ENCODE measurements at regions not wholly inside any gene's neighbourhood (a gene's known extent, or its start where the extent isn't known, plus 50 kb on each side); places are given as distances from the start of the nearest gene placed in this dataset.
"Not testable (repeated sequence)": the region's sequence is repeated elsewhere in the genome, so short reads cannot be mapped to it uniquely, and the experiment has no call there.

- H3K4me3 ChIP-seq, result no peak overlapping the region
- no peak overlapping the region for H3K27ac ChIP-seq
Measured at GRCh38 chr4:60865273-60865672, 334.9 kb upstream of the ADGRL3 start.

DNA sequence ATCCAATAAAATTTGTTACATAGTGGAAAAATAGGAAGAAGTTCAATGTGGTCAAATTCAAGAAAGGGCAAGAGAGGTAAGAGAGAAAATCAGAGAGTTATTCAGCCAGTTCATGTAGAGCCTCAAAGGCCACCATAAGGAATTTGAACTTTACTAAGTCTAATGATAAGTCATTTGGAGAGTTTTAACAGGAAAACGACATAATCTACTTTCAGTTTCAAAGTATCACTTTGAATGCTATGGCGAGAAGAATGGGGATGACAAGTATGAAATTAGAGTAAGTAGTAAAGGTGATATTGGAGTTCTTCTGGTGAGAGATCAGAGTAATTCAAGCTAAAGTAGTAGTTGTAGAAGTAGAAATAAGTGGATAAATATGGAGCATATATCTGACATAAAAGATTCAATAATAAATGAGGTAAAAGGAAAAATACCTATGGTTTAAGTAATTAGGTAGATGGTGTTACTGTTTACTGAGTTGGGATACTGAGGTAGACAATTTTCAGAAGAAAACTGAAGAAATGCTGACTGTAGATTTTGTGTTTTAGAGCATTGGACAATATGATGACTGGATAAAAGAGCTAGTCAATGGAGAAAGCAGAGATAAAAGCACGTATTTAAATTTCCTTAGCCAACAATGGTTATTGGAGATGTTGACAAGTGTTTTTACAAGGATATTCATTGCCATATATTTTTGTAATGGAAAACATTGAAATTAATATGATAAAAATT is 331.7 kb upstream of the ADGRL3 start:
- Histone ChIP-seq H3K27ac (no peak overlapping the region), H3K4me3 (no peak overlapping the region)

DNA sequence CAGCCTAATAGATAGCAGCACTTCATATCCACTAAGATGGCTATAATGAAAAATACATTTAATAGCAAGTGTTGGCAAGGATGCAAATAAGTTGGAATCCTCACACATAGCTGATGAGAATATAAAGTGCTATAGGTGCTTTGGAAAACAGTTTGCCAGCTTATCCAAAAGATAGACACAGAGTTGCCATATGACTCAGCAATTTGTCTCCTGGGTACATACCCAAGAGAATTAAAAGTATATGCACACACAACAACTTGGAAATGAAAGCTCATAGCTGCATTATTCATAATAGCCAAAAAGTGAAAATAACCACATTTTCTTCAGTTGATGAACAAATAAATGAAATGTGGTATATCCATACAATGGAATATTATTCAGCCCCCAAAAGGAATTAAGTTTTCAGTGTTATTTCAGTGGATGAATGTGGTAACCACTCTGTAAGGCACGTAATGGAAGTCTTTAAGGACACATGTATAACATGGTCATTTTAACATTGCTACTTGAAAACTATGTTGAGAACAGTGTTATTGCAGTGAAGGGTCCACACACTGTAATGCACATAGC is 320.9 kb upstream of the ADGRL3 start:
- no peak overlapping the region for H3K4me3 ChIP-seq
- no peak overlapping the region for H3K27ac ChIP-seq

DNA sequence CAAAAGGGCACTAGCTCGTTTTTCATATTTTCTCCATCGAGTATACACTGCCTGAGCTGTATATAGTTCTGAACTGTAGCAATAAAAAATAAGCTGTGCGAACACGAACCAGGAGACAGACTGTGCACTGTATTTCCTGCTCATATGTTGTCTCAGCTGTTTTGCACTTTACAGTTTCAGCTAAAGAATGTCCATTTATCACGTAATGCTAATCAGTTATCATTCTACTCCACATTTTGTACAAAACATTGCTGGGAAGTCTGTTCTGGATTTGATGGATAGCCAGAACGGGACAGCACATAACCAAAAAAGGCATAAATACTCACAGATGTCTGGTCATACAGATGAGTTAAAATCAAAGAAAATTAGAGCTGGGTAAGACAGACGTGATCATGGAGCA is 315.5 kb upstream of the ADGRL3 start:
- Histone ChIP-seq H3K4me3 (no peak overlapping the region), H3K27ac (no peak overlapping the region)

DNA sequence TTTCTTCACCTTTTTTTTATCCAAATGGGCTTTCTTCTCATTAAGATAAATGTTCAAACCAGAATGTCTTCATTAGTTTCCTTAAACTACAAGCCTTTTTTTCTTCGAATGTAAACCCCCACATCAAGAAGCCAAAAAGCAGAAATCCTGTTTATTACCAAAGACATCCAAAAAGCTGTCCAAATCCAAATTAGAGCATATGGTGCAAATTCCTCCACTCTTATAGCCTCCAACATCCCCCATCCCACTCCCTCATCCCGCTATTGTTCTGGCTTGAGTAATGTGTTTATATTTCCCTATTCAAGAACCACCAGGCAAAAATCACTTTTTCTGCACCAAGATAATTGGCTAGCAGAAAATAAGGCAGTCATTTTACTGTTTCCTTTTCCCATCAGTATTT is 315.1 kb upstream of the ADGRL3 start:
- Histone ChIP-seq H3K4me3 (no peak overlapping the region), H3K27ac (no peak overlapping the region)

GRCh38 chr4:60890743-60891142 is 309.4 kb upstream of the ADGRL3 start:
- no peak overlapping the region for H3K27ac ChIP-seq
- H3K4me3 ChIP-seq, result no peak overlapping the region

DNA sequence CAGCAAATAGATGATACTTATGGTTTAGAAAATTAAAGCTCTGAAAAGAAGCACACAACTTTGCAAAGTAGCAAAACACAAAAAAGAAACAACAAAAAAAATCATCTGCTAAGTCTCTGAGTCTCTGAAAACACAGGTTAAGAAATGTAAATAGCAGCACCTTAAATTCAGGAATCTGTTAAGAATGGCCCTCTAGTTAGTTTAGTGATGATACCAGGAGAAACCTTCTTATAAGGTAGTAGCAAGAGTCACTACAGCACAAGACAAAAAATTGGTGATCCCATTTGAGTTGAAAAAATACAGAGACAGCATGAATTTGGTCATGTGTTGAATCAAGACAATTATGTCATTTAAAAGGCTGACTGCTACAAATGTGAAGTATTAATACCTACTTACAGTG is 308.2 kb upstream of the ADGRL3 start:
- no peak overlapping the region for H3K27ac ChIP-seq
- no peak overlapping the region for H3K4me3 ChIP-seq

DNA sequence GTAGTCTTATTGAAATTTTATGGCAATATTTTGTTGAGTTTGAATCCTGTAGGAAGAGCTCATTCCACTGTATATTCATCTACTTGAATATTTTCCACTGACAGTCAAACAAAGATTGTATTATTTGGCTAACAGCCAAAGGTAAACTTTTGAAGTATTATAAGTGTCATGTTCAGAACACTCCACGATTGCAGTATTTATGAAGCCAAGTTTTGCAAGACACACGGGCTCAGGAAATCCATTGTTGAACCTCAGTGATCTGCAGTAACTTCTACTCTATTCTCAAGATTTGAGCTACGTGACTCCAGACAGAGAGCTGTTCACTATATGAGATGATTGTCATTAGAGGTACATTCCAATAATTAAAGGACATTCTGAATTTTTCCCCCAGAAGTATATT is 302.7 kb upstream of the ADGRL3 start:
- H3K4me3 ChIP-seq, result no peak overlapping the region
- no peak overlapping the region for H3K27ac ChIP-seq

DNA sequence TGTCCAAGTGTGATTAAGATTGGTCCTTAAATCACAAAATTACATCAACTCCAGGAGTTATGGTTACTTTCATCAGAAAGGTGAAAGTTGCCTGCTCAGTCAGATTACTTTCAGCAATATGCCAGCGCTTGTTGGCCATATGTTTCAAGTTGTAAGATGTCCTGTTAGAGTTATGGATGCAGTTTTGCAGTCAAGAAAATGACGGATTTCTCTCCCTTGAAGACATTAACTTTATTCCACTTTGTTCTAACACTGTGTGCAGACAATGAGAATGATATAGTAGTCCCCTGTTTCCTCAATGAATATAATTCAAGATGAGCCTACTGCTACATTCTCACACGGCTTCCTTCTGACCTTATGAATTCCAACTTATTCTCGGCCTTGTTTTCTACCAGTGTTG is 295.0 kb upstream of the ADGRL3 start:
- Histone ChIP-seq H3K27ac (no peak overlapping the region), H3K4me3 (no peak overlapping the region)

DNA sequence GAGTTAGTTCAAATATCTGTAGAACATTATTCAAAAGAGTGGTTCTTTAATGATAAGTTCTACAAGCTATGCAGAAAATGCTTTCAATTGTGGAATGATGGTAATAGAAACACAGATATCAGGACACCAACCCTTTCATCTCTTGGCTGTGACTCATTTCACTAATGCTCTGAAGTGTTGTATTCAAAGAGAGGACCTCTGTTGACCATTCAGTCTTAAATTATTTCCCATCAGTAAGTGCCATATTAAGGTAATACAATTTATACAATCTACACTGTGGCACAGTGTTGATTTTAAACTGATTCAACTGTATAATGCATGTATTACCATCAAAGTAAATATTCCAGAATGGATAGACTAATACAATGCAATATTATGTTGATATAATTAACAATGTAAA is 289.0 kb upstream of the ADGRL3 start:
- Histone ChIP-seq H3K27ac (no peak overlapping the region), H3K4me3 (no peak overlapping the region)

- Histone ChIP-seq H3K27ac (no peak overlapping the region), H3K4me3 (no peak overlapping the region)
Measured at GRCh38 chr4:60913002-60913401, 287.1 kb upstream of the ADGRL3 start.

GRCh38 chr4:60913671-60914070 is 286.5 kb upstream of the ADGRL3 start:
- Histone ChIP-seq H3K4me3 (no peak overlapping the region), H3K27ac (no peak overlapping the region)

DNA sequence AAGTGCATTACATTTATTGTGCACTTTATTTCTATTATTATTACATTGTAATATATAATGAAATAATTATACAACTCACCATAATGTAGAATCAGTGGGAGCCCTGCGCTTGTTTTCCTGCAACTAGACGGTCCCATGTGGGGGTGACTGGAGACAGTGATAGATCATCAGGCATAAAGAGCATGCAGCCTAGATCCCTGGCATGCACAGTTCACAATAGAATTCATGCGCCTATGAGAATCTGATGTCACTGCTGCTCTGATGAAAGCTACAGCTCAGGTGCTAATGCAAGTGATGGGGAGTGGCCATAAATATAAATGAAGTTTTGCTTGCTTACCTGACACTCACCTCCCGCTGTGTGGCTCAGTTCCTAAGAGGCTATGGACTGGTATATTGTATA is 278.4 kb upstream of the ADGRL3 start:
- not testable (repeated sequence) for H3K4me3 ChIP-seq, H3K27ac ChIP-seq

DNA sequence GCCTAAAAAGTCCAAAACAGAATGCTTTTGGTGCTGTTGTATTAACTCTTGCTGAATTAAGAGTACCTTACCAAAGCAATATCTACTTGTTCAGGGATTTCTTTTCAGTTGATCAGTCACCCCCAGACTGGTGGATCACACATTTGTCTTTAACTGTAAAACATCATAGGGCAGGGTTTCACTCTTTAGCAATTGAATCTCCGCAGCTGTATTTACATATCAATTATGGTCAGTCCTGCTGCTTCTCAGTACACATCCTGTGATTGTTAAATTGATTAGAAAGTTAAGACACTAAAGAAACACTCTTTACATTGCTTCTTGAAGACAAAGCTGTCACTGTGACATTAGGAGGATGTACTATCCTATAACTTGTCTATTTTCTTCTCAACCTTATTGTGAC is 277.1 kb upstream of the ADGRL3 start:
- no peak overlapping the region for H3K4me3 ChIP-seq

DNA sequence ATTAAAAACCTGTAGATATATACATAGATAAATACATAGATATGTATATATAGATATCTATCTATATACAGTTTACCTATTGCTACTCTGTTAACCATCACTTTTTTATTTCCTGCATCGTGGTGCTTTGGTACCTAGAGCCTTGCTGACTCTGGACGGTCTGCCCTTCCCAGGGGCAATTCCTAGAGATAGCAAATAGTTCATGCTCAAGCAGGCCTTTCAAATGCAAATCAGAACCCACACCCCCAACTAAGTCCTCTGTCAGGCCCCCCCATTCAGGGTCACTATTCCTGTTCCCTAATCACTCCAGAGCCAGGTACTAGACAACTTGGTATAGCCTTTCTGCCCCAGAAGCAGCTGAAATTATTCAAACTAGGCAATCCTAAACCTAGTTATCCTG is 273.5 kb upstream of the ADGRL3 start:
- no peak overlapping the region for H3K27ac ChIP-seq

More for the DNA sequence above, 277.1 kb upstream of the ADGRL3 start:
- H3K27ac ChIP-seq, result no peak overlapping the region

GRCh38 chr4:60930866-60931265 is 269.3 kb upstream of the ADGRL3 start:
- no peak overlapping the region for H3K4me3 ChIP-seq
- H3K27ac ChIP-seq, result no peak overlapping the region

More for the DNA sequence above, 273.5 kb upstream of the ADGRL3 start:
- H3K4me3 ChIP-seq, result no peak overlapping the region

GRCh38 chr4:60934566-60935295 is 265.4 kb upstream of the ADGRL3 start:
- no peak overlapping the region for H3K27ac ChIP-seq
- H3K4me3 ChIP-seq, result no peak overlapping the region

GRCh38 chr4:60938181-60938580 is 261.9 kb upstream of the ADGRL3 start:
- Histone ChIP-seq H3K4me3 (no peak overlapping the region), H3K27ac (peak overlapping the region in 1 of 21 experiments; percentile 16)

GRCh38 chr4:60938621-60939020 is 261.5 kb upstream of the ADGRL3 start:
- H3K27ac ChIP-seq, result no peak overlapping the region
- no peak overlapping the region for H3K4me3 ChIP-seq

GRCh38 chr4:60944060-60944459 is 256.1 kb upstream of the ADGRL3 start:
- Histone ChIP-seq H3K4me3 (no peak overlapping the region), H3K27ac (no peak overlapping the region)

DNA sequence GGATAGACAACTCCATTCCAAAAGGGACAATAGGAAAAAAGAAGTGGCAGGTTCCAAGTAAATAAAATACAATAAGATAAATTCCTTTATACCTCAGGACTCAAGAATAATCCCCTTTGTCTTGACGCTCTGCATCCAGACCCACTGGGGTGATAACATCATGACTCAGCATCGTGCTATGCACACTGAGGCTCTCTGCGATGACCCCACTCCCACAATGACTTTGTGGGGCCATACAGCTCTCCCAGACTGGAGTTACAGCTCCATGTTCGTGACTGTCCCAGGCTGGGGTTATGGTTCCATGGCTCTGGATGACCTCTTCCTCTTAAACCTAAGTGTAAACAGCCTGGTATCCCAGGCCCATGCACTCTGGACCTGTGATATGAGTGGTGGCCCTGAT is 254.5 kb upstream of the ADGRL3 start:
- no peak overlapping the region for H3K4me3 ChIP-seq

More for the DNA sequence above, 254.5 kb upstream of the ADGRL3 start:
- H3K27ac ChIP-seq, result no peak overlapping the region

Measured in skin epidermis (tissue), 12 donors.